SW 1271 (cell line): ENCODE measurements at regions not wholly inside any gene's neighbourhood (a gene's known extent, or its start where the extent isn't known, plus 50 kb on each side); places are given as distances from the start of the nearest gene placed in this dataset.
"Not testable (repeated sequence)": the region's sequence is repeated elsewhere in the genome, so short reads cannot be mapped to it uniquely, and the experiment has no call there.

ENCODE experiments used
- DNase-seq, 2 experiments: peaks; one replicate each; lab custom pipeline; 2025; lab: John Stamatoyannopoulos, UW

- DNase-seq, result no peak
Observed at GRCh38 chr2:226327830-226328229, 471.8 kb downstream of the IRS1 start.

- DNase-seq, result no peak
Observed at GRCh38 chr2:226325526-226325925, 474.1 kb downstream of the IRS1 start.

- no peak for DNase-seq
Observed at GRCh38 chr2:226320076-226320948, 479.3 kb downstream of the IRS1 start.

- DNase-seq, result no peak
Observed at GRCh38 chr2:226317970-226318369, 481.6 kb downstream of the IRS1 start.

GRCh38 chr2:226313060-226313459 lies 486.6 kb downstream of the IRS1 start:
- DNase-seq, result no peak

GRCh38 chr2:226312155-226312554 lies 487.5 kb downstream of the IRS1 start:
- no peak for DNase-seq

- no peak for DNase-seq
Observed at GRCh38 chr2:226310146-226310545, 489.5 kb downstream of the IRS1 start.

GRCh38 chr2:226308986-226309385 lies 490.6 kb downstream of the IRS1 start:
- DNase-seq, result no peak

- no peak for DNase-seq
Observed at GRCh38 chr2:226308323-226308680, 491.3 kb downstream of the IRS1 start.

GRCh38 chr2:226307487-226308322 lies 491.9 kb downstream of the IRS1 start:
- DNase-seq, result no peak

- DNase-seq, result no peak
Observed at GRCh38 chr2:226306969-226307368, 492.7 kb downstream of the IRS1 start.

- DNase-seq, result no peak
Observed at GRCh38 chr2:226304308-226304707, 495.3 kb downstream of the IRS1 start.

- DNase-seq, result no peak
Observed at GRCh38 chr2:226303707-226304106, 495.9 kb downstream of the IRS1 start.

- no peak for DNase-seq
Observed at GRCh38 chr2:226300196-226300886, 499.3 kb downstream of the IRS1 start.

GRCh38 chr2:226299771-226300170 lies 499.8 kb downstream of the IRS1 start:
- no peak for DNase-seq

GRCh38 chr2:226295681-226296080 lies 503.9 kb downstream of the IRS1 start:
- DNase-seq, result no peak

- DNase-seq, result no peak
Observed at GRCh38 chr2:226295123-226295522, 504.5 kb downstream of the IRS1 start.

- DNase-seq, result not testable (repeated sequence)
Observed at GRCh38 chr2:226291281-226291680, 508.3 kb downstream of the IRS1 start.

GRCh38 chr2:226286916-226287315 lies 512.7 kb downstream of the IRS1 start:
- no peak for DNase-seq

- no peak for DNase-seq
Observed at GRCh38 chr2:226283796-226284195, 515.8 kb downstream of the IRS1 start.

GRCh38 chr2:226282151-226282550 lies 517.5 kb downstream of the IRS1 start:
- DNase-seq, result no peak

GRCh38 chr2:226280136-226280535 lies 519.5 kb downstream of the IRS1 start:
- DNase-seq, result not testable (repeated sequence)

GRCh38 chr2:226275215-226275614 lies 524.4 kb downstream of the IRS1 start:
- no peak for DNase-seq
